GM23338 (cell line): ENCODE measurements at regions not wholly inside any gene's neighbourhood (a gene's known extent, or its start where the extent isn't known, plus 50 kb on each side); places are given as distances from the start of the nearest gene placed in this dataset.

Source experiments
- ATAC-seq: fragments of 200-7000 bp; cut with Tn5 transposase; 3 replicates; pipeline ENCODE4 v1.9.1; 2020
- DNase-seq: peaks from one replicate; pipeline ENCODE4 v3.0.0-alpha.2; 2015; ENCODE audit warnings: low spot score
- H2AFZ ChIP-seq: fragments of 200-600 bp; sonication (generic); 2 replicates; pipeline ENCODE4 v1.8.0; 2016; ENCODE audit warnings: antibody characterized with exemption, mild to moderate bottlenecking, moderate library complexity
- H3F3A ChIP-seq: fragments of 200-600 bp; sonication (generic); replicated peaks from 2 replicates; pipeline ENCODE4 v1.8.0; 2017; ENCODE audit warnings: antibody characterized with exemption, mixed run types, low read depth
- H3K27ac ChIP-seq: fragments of 200-600 bp; sonication (generic); 2 replicates; pipeline ENCODE4 v1.6.1; 2016; ENCODE audit warnings: low read depth
- H3K27me3 ChIP-seq: fragments of 200-600 bp; sonication (generic); 2 replicates; pipeline ENCODE4 v1.8.0; 2016; ENCODE audit warnings: mild to moderate bottlenecking, mixed run types, moderate library complexity; ENCODE audit not compliant: insufficient read depth
- H3K36me3 ChIP-seq: fragments of 200-600 bp; sonication (generic); 2 replicates; pipeline ENCODE4 v1.8.0; 2016; ENCODE audit warnings: mild to moderate bottlenecking; ENCODE audit not compliant: insufficient read depth
- H3K4me1 ChIP-seq: fragments of 200-600 bp; sonication (generic); 2 replicates; pipeline ENCODE4 v1.8.0; 2016; ENCODE audit warnings: mild to moderate bottlenecking, moderate library complexity; ENCODE audit not compliant: insufficient read depth
- H3K4me2 ChIP-seq: fragments of 200-600 bp; sonication (generic); 2 replicates; pipeline ENCODE4 v1.7.1; 2017; ENCODE audit warnings: mixed run types
- H3K4me3 ChIP-seq: fragments of 200-600 bp; sonication (generic); 2 replicates; pipeline ENCODE4 v1.6.1; 2016; ENCODE audit warnings: mixed run types
- H3K79me2 ChIP-seq: fragments of 200-600 bp; sonication (generic); replicated peaks from 2 replicates; pipeline ENCODE4 v1.8.0; 2017; ENCODE audit warnings: mild to moderate bottlenecking; ENCODE audit not compliant: insufficient read depth
- H3K9me2 ChIP-seq: fragments of 200-600 bp; sonication (generic); 2 replicates; pipeline ENCODE4 v1.8.0; 2017; ENCODE audit not compliant: insufficient read depth
- H4K20me1 ChIP-seq: fragments of 200-600 bp; sonication (generic); replicated peaks from 2 replicates; pipeline ENCODE4 v1.8.0; 2017; ENCODE audit warnings: mild to moderate bottlenecking; ENCODE audit not compliant: insufficient read depth
- H3K27ac Mint-ChIP-seq: 2 replicates; pipeline ENCODE4 v1.8.0; 2020; ENCODE audit warnings: inconsistent platforms, mild to moderate bottlenecking, moderate library complexity, mixed read lengths
- H3K27me3 Mint-ChIP-seq: 3 replicates; pipeline ENCODE4 v1.8.0; 2022; ENCODE audit warnings: low read depth, mild to moderate bottlenecking, moderate library complexity, mixed read lengths, inconsistent platforms; ENCODE audit not compliant: insufficient read depth, poor library complexity
- H3K36me3 Mint-ChIP-seq: 3 replicates; pipeline ENCODE4 v1.8.0; 2021; ENCODE audit warnings: low read depth, mild to moderate bottlenecking, inconsistent platforms, moderate library complexity, mixed read lengths
- H3K4me1 Mint-ChIP-seq: 3 replicates; pipeline ENCODE4 v1.8.0; 2020; ENCODE audit warnings: mild to moderate bottlenecking, inconsistent platforms, mixed read lengths
- H3K4me3 Mint-ChIP-seq: 3 replicates; pipeline ENCODE4 v1.8.0; 2021; ENCODE audit warnings: moderate library complexity, mild to moderate bottlenecking, inconsistent platforms, mixed read lengths
- H3K9me3 Mint-ChIP-seq: 3 replicates; pipeline ENCODE4 v1.8.0; 2020; ENCODE audit warnings: moderate library complexity, mild to moderate bottlenecking, inconsistent platforms, mixed read lengths
- ETS1 ChIP-seq: IDR thresholded peaks from 2 replicates; pipeline ENCODE4 v1.6.1; 2016; ENCODE audit warnings: antibody characterized with exemption
- EZH2 ChIP-seq: fragments of 200-600 bp; sonication (generic); IDR thresholded peaks from one replicate; pipeline ENCODE4 v1.8.0; 2017; ENCODE audit warnings: antibody characterized with exemption, mild to moderate bottlenecking, low read depth; ENCODE audit not compliant: unreplicated experiment
- NANOG ChIP-seq: IDR thresholded peaks from 2 replicates; pipeline ENCODE4 v1.6.1; 2016; ENCODE audit warnings: antibody characterized with exemption, borderline replicate concordance
- POLR2AphosphoS5 ChIP-seq: IDR thresholded peaks from 2 replicates; pipeline ENCODE4 v1.6.1; 2016; ENCODE audit warnings: antibody characterized with exemption, low read depth
- STAT1 ChIP-seq: IDR thresholded peaks from one replicate; pipeline ENCODE4 v1.6.1; 2016; ENCODE audit warnings: antibody characterized with exemption; ENCODE audit not compliant: unreplicated experiment
- ZNF114 ChIP-seq: fragments of 250-450 bp; sonication (Bioruptor Pico); IDR thresholded peaks from 2 replicates; pipeline ENCODE4 v1.5.0; 2020; ENCODE audit warnings: mild to moderate bottlenecking, moderate library complexity
- TF ChIP-seq, protein P1 (sequence below): IDR thresholded peaks from one replicate; pipeline ENCODE4 v1.6.1; 2018; ENCODE audit warnings: antibody characterized with exemption; ENCODE audit not compliant: unreplicated experiment

- Histone ChIP-seq H3K79me2 (no peaks in the 10 kb centered on the region), H3K27me3 (no peaks in the 10 kb centered on the region), H3K4me3 (no peak overlapping the region), H3F3A (no peaks in the 10 kb centered on the region), H3K36me3 (no peaks in the 10 kb centered on the region), H3K27ac (no peak overlapping the region), H3K4me1 (no peaks in the 10 kb centered on the region), H3K4me2 (no peak overlapping the region), H4K20me1 (no peaks in the 10 kb centered on the region), H2AFZ (no peak overlapping the region), H3K9me2 (no peaks in the 10 kb centered on the region)
- peaks cover 11% of the 10 kb centered on the region for H3K27me3 Mint-ChIP-seq
- no peak overlapping the region for H3K27ac Mint-ChIP-seq
- H3K36me3 Mint-ChIP-seq = no peaks in the 10 kb centered on the region
- TF ChIP-seq ZNF114 (no peak), STAT1 (no peak), EZH2 (no peak), POLR2AphosphoS5 (no peak), NANOG (no peak)
- TF ChIP-seq, protein P1, sequence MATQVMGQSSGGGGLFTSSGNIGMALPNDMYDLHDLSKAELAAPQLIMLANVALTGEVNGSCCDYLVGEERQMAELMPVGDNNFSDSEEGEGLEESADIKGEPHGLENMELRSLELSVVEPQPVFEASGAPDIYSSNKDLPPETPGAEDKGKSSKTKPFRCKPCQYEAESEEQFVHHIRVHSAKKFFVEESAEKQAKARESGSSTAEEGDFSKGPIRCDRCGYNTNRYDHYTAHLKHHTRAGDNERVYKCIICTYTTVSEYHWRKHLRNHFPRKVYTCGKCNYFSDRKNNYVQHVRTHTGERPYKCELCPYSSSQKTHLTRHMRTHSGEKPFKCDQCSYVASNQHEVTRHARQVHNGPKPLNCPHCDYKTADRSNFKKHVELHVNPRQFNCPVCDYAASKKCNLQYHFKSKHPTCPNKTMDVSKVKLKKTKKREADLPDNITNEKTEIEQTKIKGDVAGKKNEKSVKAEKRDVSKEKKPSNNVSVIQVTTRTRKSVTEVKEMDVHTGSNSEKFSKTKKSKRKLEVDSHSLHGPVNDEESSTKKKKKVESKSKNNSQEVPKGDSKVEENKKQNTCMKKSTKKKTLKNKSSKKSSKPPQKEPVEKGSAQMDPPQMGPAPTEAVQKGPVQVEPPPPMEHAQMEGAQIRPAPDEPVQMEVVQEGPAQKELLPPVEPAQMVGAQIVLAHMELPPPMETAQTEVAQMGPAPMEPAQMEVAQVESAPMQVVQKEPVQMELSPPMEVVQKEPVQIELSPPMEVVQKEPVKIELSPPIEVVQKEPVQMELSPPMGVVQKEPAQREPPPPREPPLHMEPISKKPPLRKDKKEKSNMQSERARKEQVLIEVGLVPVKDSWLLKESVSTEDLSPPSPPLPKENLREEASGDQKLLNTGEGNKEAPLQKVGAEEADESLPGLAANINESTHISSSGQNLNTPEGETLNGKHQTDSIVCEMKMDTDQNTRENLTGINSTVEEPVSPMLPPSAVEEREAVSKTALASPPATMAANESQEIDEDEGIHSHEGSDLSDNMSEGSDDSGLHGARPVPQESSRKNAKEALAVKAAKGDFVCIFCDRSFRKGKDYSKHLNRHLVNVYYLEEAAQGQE = no peak
- no peak overlapping the region for H3K4me3 Mint-ChIP-seq
- peaks cover 6% of the 10 kb centered on the region; the same call in 2 of the 3 replicates for H3K9me3 Mint-ChIP-seq
- ATAC-seq (no peak), DNase-seq (no peak)
- no peaks in the 10 kb centered on the region for H3K4me1 Mint-ChIP-seq
Measured at GRCh38 chr20:60177080-60177479, 218.9 kb downstream of the CDH26 start.

- Histone ChIP-seq H3K79me2 (no peaks in the 10 kb centered on the region), H2AFZ (no peak overlapping the region), H3K4me1 (no peaks in the 10 kb centered on the region), H3K4me2 (no peak overlapping the region), H3K9me2 (no peaks in the 10 kb centered on the region), H4K20me1 (no peaks in the 10 kb centered on the region), H3K27me3 (no peaks in the 10 kb centered on the region), H3F3A (no peaks in the 10 kb centered on the region), H3K4me3 (no peak overlapping the region), H3K27ac (no peak overlapping the region), H3K36me3 (no peaks in the 10 kb centered on the region)
- Mint-ChIP-seq H3K4me3 (no peak overlapping the region), H3K27me3 (peaks cover 7% of the 10 kb centered on the region), H3K9me3 (peaks cover 9% of the 10 kb centered on the region), H3K27ac (no peak overlapping the region), H3K4me1 (no peaks in the 10 kb centered on the region), H3K36me3 (peaks cover 2% of the 10 kb centered on the region; the same call in 1 of the 3 replicates)
- DNase-seq = no peak
- no peak for ATAC-seq
- TF ChIP-seq, protein P1 = no peak
- no peak for TF ChIP-seq ETS1
Measured at GRCh38 chr20:60180986-60181385, 222.8 kb downstream of the CDH26 start.
